Peyer's patch (tissue), 4 donors: ENCODE measurements at regions not wholly inside any gene's neighbourhood (a gene's known extent, or its start where the extent isn't known, plus 50 kb on each side); places are given as distances from the start of the nearest gene placed in this dataset.

ENCODE experiments used
- CTCF ChIP-seq, 6 experiments: fragments of 450-650 bp in 4 of 6; fragments of 200-600 bp in 2 of 6; sonication (generic) in 1 of 6; IDR thresholded peaks; one replicate each; pipeline ENCODE4 v1.5.1; 2017 to 2019; ENCODE audit warnings: antibody characterized with exemption in 6 of 6, mild to moderate bottlenecking in 3 of 6, moderate library complexity in 1 of 6
- POLR2A ChIP-seq, 2 donors: fragments of 450-650 bp; IDR thresholded peaks; one replicate each; pipeline ENCODE4 v1.5.1; 2017; ENCODE audit warnings: antibody characterized with exemption in 2 of 2, mild to moderate bottlenecking in 2 of 2, moderate library complexity in 2 of 2

- TF ChIP-seq POLR2A (IDR thresholded peaks at IDR 0.05): no peak
- TF ChIP-seq CTCF (IDR thresholded peaks at IDR 0.05): no peak
These were observed 158.7 kb downstream of the TMEM167A start for GRCh38 chr5:82918311-82919031.
